Activated T-cell treated with anti-CD3 and anti-CD28 coated beads for 24 hours (primary cell): ENCODE measurements at regions not wholly inside any gene's neighbourhood (a gene's known extent, or its start where the extent isn't known, plus 50 kb on each side); places are given as distances from the start of the nearest gene placed in this dataset.
"Not testable (repeated sequence)": the region's sequence is repeated elsewhere in the genome, so short reads cannot be mapped to it uniquely, and the experiment has no call there.

ENCODE experiments used
- DNase-seq: peaks from one replicate; pipeline ENCODE4 v3.0.0-alpha.2; 2020; ENCODE audit warnings: low read depth

- DNase-seq: no peak
These were observed 157.2 kb upstream of the RREB1 start for GRCh38 chr6:6950373-6951145.

DNA sequence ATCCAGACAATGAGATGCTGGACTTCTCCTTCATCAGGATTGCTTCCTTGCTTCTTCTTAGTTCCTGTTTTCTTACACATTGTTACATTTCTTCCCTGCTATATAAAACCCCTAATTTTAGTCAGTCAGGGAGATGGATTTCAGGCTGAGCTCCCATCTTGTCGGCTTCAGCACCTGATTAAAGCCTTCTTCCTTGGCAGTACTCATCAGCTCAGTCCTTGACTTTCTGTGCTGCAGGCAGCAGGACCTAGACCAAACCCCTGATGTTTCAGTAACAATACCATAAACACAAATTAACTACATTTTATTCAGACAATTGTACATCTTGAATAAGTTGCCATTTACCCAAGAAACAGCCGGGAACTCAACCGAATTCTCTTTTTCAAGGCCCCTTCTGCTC is 156.4 kb upstream of the RREB1 start:
- DNase-seq: no peak

GRCh38 chr6:6952484-6952883 is 155.3 kb upstream of the RREB1 start:
- no peak for DNase-seq

DNA sequence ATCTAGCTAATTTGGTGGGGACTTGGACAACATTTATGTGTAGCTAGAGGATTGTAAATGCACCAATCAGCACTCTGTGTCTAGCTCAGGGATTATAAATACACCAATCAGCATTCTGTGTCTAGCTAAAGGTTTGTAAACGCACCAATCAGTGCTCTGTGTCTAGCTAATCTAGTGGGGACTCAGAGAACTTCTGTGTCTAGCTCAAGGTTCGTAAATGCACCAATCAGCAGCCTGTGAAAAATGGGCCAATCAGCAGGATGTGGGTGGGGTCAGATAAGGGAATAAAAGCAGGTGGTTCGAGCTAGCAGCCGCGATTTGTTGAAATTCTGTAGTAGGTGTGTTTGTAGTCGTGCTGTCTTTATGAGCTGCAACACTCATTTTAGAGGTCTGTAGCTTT is 154.8 kb upstream of the RREB1 start:
- DNase-seq: not testable (repeated sequence)

DNA sequence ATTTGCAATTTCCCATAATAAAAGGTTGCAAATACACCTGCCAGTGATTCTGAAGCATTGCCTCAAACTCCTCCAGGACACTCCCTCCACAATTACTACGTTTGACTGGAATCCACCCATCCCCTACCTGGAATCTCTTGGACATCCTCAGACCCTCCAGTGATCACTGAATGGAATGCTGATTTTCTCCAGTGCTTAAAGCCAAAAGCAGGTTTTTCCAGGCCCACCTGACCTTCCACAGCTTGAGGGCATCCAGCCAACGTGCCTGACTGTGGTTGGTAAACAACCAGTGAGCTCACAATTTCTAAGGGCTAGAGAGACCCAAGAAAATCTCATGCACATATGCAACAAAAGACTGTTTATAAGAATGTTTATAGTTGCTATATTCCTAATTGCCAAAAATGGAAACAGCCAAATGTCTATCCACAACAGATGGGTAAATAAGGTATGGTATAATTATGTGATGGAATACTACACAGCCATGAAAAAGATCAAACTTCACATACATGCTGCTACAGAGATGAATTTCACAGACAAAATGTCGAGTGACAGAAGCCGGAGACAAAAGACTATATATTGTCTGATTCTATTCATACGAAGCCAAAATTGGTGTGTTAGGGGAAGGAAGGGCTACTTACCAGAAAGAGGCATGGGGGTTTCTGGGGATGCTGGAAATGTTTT is 147.1 kb upstream of the RREB1 start:
- DNase-seq: no peak

GRCh38 chr6:6962086-6962485 is 145.7 kb upstream of the RREB1 start:
- DNase-seq: no peak

GRCh38 chr6:6962699-6963098 is 145.1 kb upstream of the RREB1 start:
- DNase-seq: no peak

DNA sequence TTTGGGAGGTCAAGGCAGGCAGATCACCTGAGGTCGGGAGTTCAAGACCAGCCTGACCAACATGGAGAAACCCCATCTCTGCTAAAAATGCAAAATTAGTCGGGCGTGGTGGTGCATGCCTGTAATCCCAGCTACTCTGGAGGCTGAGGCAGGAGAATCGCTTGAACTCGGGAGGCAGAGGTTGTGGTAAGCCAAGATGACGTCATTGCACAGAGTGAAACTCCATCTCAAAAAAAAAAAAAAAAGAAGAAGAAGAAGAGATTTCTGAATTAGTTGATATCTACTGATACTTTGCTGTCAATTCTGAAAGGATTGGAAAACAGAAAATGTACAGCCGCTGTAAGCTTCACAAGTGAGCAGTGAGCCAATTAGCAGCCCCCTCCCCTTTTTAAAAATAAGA is 144.4 kb upstream of the RREB1 start:
- not testable (repeated sequence) for DNase-seq

GRCh38 chr6:6964675-6965074 is 143.1 kb upstream of the RREB1 start:
- no peak for DNase-seq

GRCh38 chr6:6966127-6966526 is 141.6 kb upstream of the RREB1 start:
- no peak for DNase-seq

GRCh38 chr6:6966569-6966968 is 141.2 kb upstream of the RREB1 start:
- no peak for DNase-seq

DNA sequence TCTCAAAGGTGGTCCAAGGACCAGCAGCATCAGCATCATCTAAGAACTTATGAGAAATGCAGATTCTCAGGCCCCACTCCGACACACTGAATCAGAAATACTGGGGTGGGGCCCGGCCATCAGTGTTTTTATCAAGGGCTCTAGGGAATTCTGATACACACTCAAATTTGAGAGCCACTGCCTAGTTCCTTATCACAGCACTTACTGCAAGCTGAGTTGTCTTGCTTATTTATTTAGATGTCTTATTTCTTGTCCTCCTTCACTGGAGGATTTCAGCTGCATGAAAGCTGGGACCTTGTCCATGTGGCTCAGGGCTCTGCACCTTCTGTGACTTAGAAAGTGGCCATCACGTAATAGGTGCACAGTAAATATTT is 139.4 kb upstream of the RREB1 start:
- DNase-seq: no peak

DNA sequence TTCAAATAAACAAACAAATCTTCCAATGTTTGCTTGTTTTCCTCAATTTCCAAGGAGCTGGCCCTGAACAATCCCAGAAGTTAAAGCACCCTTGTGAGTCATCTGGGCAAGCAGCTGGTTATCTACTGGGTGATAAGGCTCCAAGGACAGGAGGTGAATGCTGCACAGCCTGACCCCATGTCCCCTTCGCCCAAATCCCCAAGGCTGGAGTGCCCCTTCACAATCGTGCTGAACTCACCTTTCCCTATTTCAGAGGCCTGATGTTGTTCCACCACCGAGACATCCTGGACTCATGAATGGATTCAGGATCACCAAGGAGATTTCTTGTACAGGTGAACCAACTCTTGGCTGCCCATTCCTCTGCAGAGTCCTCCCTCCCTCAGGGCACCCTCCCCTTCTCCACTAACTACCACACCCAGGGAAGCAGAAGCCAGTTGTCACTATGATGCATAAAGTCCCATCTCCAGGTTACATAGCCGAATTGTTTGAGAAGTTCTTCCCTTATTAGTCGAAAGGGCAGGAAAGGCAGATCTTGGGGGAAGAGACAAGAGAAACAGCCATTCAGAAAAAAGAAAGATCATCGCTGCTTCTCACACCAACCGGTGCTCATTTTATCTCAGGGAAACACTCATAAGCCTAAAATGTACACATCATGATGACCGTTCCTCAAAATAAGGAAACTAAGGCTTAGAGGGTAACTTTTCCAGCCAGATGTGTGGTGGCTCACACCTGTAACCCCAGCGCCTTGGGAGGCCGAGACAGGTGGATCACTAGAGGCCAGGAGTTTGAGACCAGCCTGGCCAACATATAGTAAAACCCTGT is 138.8 kb upstream of the RREB1 start:
- DNase-seq: no peak

DNA sequence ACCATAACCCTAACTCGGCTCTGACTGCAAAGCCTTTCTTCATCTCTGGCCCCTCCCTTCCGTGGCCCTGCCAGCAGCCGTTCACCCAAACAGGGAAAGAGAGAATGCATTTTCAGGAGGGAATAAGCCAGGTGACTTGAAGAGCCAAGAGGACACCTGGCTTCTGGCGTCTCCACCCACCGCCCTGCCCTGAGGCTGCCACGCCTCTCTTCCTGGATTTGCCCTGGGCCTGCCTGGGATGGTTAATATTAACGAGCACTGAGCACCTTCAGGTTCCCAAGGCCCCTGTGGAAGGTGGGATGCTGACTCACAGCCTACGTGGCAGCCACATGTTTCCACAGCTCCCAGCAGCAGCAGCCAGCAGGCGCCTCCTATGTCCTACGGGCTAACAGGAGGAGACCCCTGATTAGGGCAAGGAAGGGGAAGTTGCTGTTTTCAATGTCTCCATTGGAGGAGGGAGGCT is 138.0 kb upstream of the RREB1 start:
- DNase-seq: no peak

DNA sequence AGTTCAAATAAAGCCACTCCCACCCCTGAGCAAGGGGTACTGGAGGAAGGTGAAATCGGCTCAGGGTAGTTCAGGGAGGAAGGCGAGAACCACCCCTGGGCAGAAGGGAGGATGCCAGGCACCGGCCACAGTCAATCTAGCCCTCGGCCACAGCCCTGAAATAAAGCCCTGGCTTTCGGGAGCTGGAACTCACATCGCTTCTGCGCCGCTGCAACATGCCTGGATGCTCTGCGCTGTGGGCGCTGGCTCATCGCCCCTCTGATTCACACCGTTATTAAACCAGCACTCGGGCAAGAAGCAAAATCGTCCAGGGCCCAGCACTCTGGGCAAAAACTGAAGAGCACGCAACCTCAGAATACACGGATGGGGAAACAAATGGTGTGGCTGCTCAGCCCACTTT is 136.9 kb upstream of the RREB1 start:
- DNase-seq: no peak

- DNase-seq: no peak
These were observed 136.4 kb upstream of the RREB1 start for GRCh38 chr6:6971369-6971768.

- DNase-seq: no peak
These were observed 135.3 kb upstream of the RREB1 start for GRCh38 chr6:6972456-6972855.

- no peak for DNase-seq
These were observed 134.0 kb upstream of the RREB1 start for GRCh38 chr6:6973721-6974120.

DNA sequence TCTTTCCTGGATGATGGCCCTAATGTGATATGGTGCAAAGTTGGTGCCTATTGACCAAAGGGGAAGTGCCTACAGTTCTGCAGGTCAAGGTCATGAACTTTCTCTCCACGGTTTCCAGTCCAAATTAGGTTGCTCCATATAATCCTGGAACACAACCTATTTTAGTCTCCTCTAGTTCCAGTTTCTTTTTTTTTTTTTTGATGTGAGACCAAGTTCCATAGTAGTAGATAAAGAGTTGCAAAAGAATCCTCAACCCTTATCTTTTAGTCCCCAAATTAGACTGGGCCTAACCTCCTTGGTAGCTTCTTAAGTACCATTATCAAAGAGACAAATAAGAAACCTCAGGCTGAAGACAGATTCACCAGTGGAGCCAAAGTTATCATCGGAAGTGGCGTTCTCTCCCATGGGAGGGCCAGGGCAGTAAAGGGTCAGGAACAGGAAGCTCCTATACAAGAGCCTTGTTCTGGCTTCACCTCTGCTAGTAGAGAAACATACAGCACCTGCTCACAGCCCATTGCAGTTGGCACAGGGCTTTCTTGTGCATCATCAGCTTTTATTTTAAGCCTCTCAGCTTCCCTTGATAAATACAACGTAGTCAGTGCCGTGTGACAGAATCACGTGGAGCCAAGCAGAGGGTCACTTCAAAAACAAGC is 132.2 kb upstream of the RREB1 start:
- DNase-seq: no peak

DNA sequence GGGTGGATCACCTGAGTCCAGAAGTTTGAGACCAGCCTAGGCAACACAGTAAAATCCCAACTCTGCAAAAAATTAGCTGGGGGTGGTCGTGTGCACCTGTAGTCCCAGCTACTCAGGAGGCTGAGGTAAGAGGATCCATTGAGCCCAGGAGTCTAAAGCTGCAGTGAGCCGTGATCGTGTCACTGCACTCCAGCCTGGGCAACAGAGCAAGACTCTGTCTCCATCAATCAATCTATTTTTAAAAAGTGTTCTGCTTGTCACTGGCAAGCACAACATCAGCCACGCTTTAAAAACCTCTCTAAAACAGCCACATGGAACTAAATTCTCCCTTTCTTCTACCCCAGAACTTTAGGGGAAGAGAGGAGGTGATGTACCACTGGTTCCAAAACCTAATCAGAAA is 131.6 kb upstream of the RREB1 start:
- DNase-seq: no peak

DNA sequence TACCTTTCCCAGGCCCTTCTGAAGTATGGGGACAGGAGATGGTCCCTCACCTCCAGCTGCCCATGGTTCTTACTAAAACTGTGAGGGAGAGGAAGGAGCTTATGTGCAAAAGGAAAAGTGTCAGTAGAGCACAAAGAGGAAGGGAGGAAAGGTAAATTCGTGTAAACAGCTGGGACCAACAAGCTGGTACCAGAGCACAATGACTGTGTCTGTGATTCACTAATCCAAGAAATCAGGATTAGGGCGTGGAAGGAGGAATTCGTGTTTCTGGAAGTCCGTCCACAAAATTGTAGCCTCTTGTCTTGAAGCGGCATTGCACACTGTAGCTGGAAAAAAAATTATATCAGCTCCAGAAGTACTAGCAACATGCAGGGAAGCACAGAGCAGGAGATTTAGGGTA is 129.0 kb upstream of the RREB1 start:
- no peak for DNase-seq

DNA sequence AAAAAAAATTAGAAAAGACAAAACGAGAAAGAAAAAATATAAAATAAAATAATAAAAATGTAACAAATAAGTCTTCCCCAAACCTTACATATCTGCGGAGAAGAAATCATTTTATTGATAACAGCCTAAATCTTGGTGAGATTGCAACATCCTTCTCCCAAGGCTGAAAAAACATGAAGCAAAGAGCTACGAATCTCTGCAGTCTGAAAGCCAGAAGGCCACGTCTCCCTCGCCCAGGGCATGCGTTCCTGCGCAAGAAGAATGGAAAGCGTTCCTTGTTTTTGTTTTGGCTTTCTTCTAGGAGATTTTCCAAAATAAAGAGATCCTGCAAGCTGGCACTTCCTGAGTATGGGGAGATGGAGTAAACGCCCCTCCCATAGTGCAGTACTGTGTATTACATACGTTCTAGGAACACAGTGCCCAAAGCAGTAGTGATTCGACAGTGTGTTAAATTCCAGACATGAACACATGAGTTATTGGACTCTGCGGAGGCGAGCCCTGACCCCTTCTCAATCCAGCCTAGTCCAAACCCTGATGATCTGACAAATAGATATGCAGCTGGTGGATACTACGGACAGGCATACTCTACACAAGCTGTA is 126.7 kb upstream of the RREB1 start:
- no peak for DNase-seq
